ENCODE measurements at regions not wholly inside any gene's neighbourhood (a gene's known extent, or its start where the extent isn't known, plus 50 kb on each side); places are given as distances from the start of the nearest gene placed in this dataset.

- Histone ChIP-seq H3K4me3 (replicated peaks in 1 of 3; ENCODE audit: insufficient read depth in 1 of 3, low read depth in 1 of 3, low read length in 3 of 3) (no peak overlapping the region), H3K9ac (replicated peaks; ENCODE audit: extremely low read depth, insufficient read depth, low read length) (no peak overlapping the region), H3K27ac (ENCODE audit: insufficient read depth, low read depth, low read length) (no peak overlapping the region), H3K9me3 (replicated peaks; ENCODE audit: control insufficient read depth, insufficient read depth, low read length) (no peaks in the 10 kb centered on the region), H4K20me1 (replicated peaks; ENCODE audit: control insufficient read depth, extremely low read depth, insufficient read depth, low read length) (no peaks in the 10 kb centered on the region), H3K9me1 (replicated peaks; ENCODE audit: control insufficient read depth, extremely low read depth, insufficient read depth, low read length) (no peaks in the 10 kb centered on the region), H3K4me1 (ENCODE audit: control insufficient read depth, extremely low read depth, insufficient read depth, low read length) (no peaks in the 10 kb centered on the region), H3K27me3 (ENCODE audit: control insufficient read depth in 2 of 2, insufficient read depth in 2 of 2, low read length in 2 of 2) (peaks cover 0 to 2% of the 10 kb centered on the region in 2 experiments), H3K36me3 (ENCODE audit: control insufficient read depth in 2 of 2, extremely low read depth in 1 of 2, insufficient read depth in 2 of 2, low read length in 2 of 2) (no peaks in the 10 kb centered on the region), H3K79me2 (ENCODE audit: control insufficient read depth, insufficient read depth, low read length) (no peaks in the 10 kb centered on the region), H2AFZ (ENCODE audit: low read depth, low read length) (no peak overlapping the region), H3K4me2 (ENCODE audit: insufficient read depth, low read length) (no peak overlapping the region)
- FAIRE-seq (no peak), DNase-seq (ENCODE audit: low read depth, low spot score) (no peak)
- dilution Hi-C loops (cut with MboI; ENCODE audit: extremely low pct_ligation_motif_present, low sequenced_read_pairs): no loop called here
- ChIA-PET POLR2A (no interaction called here), CTCF (no interaction called here)
- intact Hi-C loops (cut with micrococcal nuclease): no loop called here
- TF ChIP-seq MYC (IDR thresholded peaks at IDR 0.05; ENCODE audit: low read depth, low read length): no peak
- no TSS peak for BruUV-seq (replicated peaks)
Measured at GRCh38 chr14:76551906-76552305, 176.0 kb downstream of the ESRRB start.

DNA sequence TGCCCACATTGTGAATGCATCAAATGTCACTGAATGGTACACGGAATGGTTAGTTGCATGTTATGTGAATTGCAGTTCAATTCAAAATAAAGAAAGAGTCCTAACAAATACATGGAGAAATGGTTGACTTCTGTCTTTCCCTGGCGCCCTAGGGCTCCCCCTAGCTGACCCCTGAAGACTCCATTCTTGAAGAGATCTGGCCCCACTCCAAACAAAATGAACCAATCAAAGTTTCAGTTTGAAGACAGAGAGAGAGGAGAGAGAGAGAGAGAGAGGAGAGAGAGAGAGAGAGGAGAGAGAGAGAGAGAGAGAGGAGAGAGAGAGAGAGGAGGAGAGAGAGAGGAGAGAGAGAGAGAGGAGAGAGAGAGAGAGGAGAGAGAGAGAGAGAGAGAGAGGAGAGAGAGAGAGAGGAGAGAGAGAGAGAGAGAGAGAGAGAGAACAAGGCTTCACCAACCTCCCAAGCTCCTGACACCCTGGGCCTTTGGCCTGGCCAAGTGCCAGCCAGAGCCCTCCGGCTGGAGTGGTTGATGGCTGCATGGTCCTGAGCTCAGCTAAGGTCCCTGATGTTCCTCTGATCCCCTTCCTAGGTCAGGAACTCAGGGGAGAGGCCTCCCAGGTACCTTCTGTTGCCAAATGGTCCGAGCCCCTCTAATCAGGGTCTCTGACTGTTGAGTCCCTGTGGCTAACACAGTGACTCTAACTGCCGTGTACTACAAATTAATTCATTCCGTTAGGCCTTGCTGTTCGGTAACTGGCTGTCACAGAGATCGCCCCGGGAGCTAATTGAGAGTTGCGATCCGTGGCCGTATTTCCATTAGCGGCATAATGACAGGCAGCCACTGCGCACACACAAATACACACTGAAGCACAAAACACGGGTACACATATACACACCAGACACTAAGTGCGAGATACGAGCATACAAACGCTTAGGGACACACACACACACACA lies 188.8 kb downstream of the ESRRB start:
- Histone ChIP-seq H3K4me2 (ENCODE audit: insufficient read depth, low read length) (no peak overlapping the region), H2AFZ (ENCODE audit: low read depth, low read length) (no peak overlapping the region), H3K9ac (replicated peaks; ENCODE audit: extremely low read depth, insufficient read depth, low read length) (no peak overlapping the region), H3K27ac (ENCODE audit: insufficient read depth, low read depth, low read length) (no peak overlapping the region), H3K9me1 (replicated peaks; ENCODE audit: control insufficient read depth, extremely low read depth, insufficient read depth, low read length) (no peaks in the 10 kb centered on the region), H3K9me3 (replicated peaks; ENCODE audit: control insufficient read depth, insufficient read depth, low read length) (no peaks in the 10 kb centered on the region), H4K20me1 (replicated peaks; ENCODE audit: control insufficient read depth, extremely low read depth, insufficient read depth, low read length) (no peaks in the 10 kb centered on the region), H3K27me3 (ENCODE audit: control insufficient read depth in 2 of 2, insufficient read depth in 2 of 2, low read length in 2 of 2) (no peaks in the 10 kb centered on the region), H3K4me3 (replicated peaks in 1 of 3; ENCODE audit: insufficient read depth in 1 of 3, low read depth in 1 of 3, low read length in 3 of 3) (no peak overlapping the region), H3K36me3 (ENCODE audit: control insufficient read depth in 2 of 2, extremely low read depth in 1 of 2, insufficient read depth in 2 of 2, low read length in 2 of 2) (no peaks in the 10 kb centered on the region), H3K79me2 (ENCODE audit: control insufficient read depth, insufficient read depth, low read length) (no peaks in the 10 kb centered on the region), H3K4me1 (ENCODE audit: control insufficient read depth, extremely low read depth, insufficient read depth, low read length) (no peaks in the 10 kb centered on the region)
- no peak for FAIRE-seq
- POLR2A ChIA-PET: no interaction called here
- dilution Hi-C loops (cut with MboI; ENCODE audit: extremely low pct_ligation_motif_present, low sequenced_read_pairs): no loop called here
- BruUV-seq (replicated peaks): no TSS peak
- CTCF ChIA-PET: interaction anchor here (0.7 kb wide), 1 partner anchor 20 kb away, joined by 3 read pairs; no protein-coding TSS in a partner anchor
- intact Hi-C loops (cut with micrococcal nuclease): no loop called here
- no peak for DNase-seq (ENCODE audit: low read depth, low spot score)
- TF ChIP-seq POLR2A (IDR thresholded peaks at IDR 0.05; ENCODE audit: low read depth, low read length) (no peak), POLR2AphosphoS5 (IDR thresholded peaks at IDR 0.05; ENCODE audit: insufficient read depth, low read depth, low read length) (no peak), GATA2 (IDR thresholded peaks at IDR 0.05; ENCODE audit: insufficient read depth, insufficient read length, low read depth, low read length) (no peak), MYC (IDR thresholded peaks at IDR 0.05; ENCODE audit: low read depth, low read length) (no peak), FOS (IDR thresholded peaks at IDR 0.05; ENCODE audit: borderline replicate concordance, insufficient read depth, low read length) (no peak), CTCF (IDR thresholded peaks at IDR 0.05; ENCODE audit: extremely low read depth in 1 of 2, insufficient read depth in 1 of 2, low read depth in 1 of 2, low read length in 2 of 2) (no peak), JUN (IDR thresholded peaks at IDR 0.05; ENCODE audit: borderline replicate concordance, insufficient read depth, insufficient read length, low read depth) (no peak), EZH2 (IDR thresholded peaks at IDR 0.05; ENCODE audit: borderline replicate concordance, low read depth, low read length, severe bottlenecking) (no peak)
- TF ChIP-seq, protein P1, sequence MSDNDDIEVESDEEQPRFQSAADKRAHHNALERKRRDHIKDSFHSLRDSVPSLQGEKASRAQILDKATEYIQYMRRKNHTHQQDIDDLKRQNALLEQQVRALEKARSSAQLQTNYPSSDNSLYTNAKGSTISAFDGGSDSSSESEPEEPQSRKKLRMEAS (IDR thresholded peaks at IDR 0.05; ENCODE audit: insufficient read depth, insufficient read length): no peak
